Epithelial cell of proximal tubule (primary cell): ENCODE measurements at regions not wholly inside any gene's neighbourhood (a gene's known extent, or its start where the extent isn't known, plus 50 kb on each side); places are given as distances from the start of the nearest gene placed in this dataset.
"Not testable (repeated sequence)": the region's sequence is repeated elsewhere in the genome, so short reads cannot be mapped to it uniquely, and the experiment has no call there.

Experiments used
- DNase-seq: peaks from one replicate; pipeline ENCODE4 v3.0.0-alpha.2; 2011; ENCODE audit warnings: low read depth
- H3K4me3 ChIP-seq: 2 replicates; pipeline ENCODE4 v1.5.1; 2011; ENCODE audit warnings: low read depth, mild to moderate bottlenecking, low read length
- TF ChIP-seq, protein P1 (sequence below): conservative IDR thresholded peaks from 2 replicates; pipeline ENCODE4 v1.5.1; 2012; ENCODE audit warnings: low read depth, mild to moderate bottlenecking, low read length

DNA sequence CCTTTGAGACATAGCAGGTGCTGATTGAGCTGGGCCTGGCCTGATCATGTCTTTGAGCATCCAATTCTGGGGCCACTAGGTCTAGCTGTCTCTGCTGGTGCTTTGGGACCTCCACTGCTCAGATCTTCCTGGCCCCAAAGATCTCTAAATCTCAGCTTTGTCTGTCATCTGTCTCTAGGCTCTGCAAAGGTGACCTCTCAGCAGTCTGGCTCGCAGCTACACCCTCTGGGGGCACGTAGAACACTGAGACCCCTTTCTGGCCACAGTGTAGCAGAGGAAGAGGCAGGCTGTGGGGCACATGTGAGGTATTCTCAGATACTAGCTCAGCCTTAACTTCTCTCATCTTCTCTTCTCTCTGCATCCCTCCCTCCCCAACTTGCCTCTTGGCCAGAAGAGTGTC is 298.1 kb upstream of the PLGLB1 start:
- H3K4me3 ChIP-seq, DNase-seq: not testable (repeated sequence)

GRCh38 chr2:87321201-87321600 is 299.6 kb upstream of the PLGLB1 start:
- DNase-seq, H3K4me3 ChIP-seq: not testable (repeated sequence)

DNA sequence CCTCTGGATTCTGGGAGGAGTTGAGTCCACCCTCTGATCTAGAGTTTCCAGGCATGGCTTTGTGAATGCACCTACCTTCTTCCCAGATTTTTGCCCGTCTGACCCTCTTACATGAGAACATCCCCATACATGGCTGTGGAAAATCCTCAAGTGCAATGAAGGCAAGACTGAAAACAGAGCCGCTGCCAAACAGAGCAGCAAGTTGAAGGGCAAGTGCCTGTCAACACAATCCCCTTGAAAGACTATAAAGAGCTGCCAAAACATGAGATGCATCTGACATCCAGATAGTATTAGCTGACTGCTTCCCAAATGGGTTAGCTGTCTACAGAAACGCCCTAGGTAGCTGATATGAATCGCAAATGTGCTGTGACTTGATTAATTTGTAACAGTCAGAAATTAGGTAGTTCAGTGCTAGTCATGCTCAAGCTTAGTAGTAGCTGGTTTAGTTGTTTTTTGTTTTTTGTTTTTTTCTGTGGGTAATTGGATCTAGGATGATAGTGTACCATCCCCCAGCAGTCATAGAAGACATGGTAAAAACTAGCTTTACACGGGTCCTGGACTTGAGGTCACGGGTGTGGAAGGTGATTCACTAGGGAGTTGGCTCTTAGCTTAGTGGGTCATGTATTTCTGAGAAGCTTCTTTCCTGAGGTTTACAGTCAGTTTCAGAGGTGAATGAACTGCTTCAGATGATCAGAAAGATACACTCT is 302.8 kb upstream of the PLGLB1 start:
- DNase-seq, H3K4me3 ChIP-seq: not testable (repeated sequence)

- not testable (repeated sequence) for H3K4me3 ChIP-seq, DNase-seq
Measured at GRCh38 chr2:87325042-87325910, 303.6 kb upstream of the PLGLB1 start.

DNA sequence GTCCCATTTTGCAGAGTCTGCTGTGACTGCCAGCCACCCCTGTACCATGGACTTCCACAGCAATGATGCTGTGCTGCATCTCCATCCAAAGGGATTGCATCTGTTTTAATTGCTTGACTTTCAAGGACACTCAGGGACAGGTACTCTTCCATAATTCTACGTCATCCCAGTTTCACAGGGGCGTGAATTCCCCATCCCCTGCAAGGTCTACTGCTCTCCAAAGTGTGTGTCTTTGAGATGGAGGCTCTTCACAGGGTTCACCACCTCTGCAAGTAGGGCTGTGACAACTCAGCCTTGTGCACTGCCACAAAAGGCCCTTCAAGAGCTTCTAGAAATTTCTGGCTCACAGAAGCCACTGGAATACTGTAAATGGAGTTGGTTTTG is 304.3 kb upstream of the PLGLB1 start:
- DNase-seq, result not testable (repeated sequence)

GRCh38 chr2:87326754-87327153 is 305.1 kb upstream of the PLGLB1 start:
- not testable (repeated sequence) for H3K4me3 ChIP-seq, DNase-seq

More for the DNA sequence above, 304.3 kb upstream of the PLGLB1 start:
- H3K4me3 ChIP-seq, result not testable (repeated sequence)

- not testable (repeated sequence) for DNase-seq, H3K4me3 ChIP-seq
Measured at GRCh38 chr2:87327648-87328371, 306.2 kb upstream of the PLGLB1 start.

DNA sequence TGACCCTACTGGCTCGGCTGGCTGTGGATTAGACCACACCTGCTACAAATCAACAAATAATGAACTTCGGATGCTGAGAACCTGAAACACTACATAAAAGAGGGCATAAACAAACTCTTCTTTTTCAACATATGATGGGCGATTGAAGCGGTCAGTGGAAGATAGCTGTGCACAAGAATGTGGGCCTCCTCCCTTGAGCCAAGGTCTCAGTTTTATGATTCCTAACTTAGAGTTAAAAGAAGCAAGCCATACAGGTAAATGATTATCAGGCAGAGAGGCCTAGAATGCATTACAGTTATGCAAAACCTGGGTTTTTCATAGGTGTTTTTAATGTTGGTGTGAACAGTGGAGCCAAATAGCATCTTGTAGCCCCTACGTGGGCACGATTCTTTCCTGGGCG is 307.9 kb upstream of the PLGLB1 start:
- H3K4me3 ChIP-seq, DNase-seq: not testable (repeated sequence)

- DNase-seq, H3K4me3 ChIP-seq: not testable (repeated sequence)
Measured at GRCh38 chr2:87330486-87330885, 308.8 kb upstream of the PLGLB1 start.

DNA sequence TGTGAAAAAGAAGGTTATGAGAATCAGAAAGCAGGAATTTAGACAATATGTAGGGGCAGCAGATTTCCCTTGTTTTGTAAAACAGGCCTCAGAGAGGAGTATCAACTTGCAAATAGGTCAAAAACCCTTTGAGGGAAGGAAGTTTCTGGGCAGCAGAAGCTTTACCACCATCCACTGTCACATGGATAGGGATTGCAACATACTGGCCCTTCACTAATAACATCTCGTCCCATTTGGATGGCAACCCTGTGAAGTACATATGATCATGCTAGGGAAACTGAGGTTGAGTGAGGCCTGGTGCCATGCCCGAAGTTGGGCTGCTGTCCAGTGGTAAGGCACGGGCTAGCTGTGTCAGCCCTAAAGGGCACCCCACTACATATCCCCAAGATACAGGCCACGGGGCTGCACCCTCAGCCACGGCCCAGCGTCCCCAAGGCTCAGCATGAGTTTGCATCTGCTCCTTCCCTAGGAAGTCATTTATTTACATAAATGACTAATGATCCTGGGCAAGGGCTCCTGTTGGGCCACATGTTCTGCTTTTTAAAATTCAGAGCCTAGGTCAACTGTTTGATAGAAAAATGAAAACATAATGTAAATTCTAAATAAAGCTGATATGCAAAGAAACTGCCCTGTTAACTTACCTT is 310.4 kb upstream of the PLGLB1 start:
- not testable (repeated sequence) for DNase-seq, H3K4me3 ChIP-seq

GRCh38 chr2:87334888-87335287 is 313.2 kb upstream of the PLGLB1 start:
- not testable (repeated sequence) for DNase-seq, H3K4me3 ChIP-seq

- H3K4me3 ChIP-seq, result not testable (repeated sequence)
- peak; percentile 16 for DNase-seq
Measured at GRCh38 chr2:87338998-87339397, 317.4 kb upstream of the PLGLB1 start.

- TF ChIP-seq, protein P1, sequence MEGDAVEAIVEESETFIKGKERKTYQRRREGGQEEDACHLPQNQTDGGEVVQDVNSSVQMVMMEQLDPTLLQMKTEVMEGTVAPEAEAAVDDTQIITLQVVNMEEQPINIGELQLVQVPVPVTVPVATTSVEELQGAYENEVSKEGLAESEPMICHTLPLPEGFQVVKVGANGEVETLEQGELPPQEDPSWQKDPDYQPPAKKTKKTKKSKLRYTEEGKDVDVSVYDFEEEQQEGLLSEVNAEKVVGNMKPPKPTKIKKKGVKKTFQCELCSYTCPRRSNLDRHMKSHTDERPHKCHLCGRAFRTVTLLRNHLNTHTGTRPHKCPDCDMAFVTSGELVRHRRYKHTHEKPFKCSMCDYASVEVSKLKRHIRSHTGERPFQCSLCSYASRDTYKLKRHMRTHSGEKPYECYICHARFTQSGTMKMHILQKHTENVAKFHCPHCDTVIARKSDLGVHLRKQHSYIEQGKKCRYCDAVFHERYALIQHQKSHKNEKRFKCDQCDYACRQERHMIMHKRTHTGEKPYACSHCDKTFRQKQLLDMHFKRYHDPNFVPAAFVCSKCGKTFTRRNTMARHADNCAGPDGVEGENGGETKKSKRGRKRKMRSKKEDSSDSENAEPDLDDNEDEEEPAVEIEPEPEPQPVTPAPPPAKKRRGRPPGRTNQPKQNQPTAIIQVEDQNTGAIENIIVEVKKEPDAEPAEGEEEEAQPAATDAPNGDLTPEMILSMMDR, result peak; percentile 39
- H3K4me3 ChIP-seq, DNase-seq: not testable (repeated sequence)
Measured at GRCh38 chr2:87341601-87342014, 320.0 kb upstream of the PLGLB1 start.

DNA sequence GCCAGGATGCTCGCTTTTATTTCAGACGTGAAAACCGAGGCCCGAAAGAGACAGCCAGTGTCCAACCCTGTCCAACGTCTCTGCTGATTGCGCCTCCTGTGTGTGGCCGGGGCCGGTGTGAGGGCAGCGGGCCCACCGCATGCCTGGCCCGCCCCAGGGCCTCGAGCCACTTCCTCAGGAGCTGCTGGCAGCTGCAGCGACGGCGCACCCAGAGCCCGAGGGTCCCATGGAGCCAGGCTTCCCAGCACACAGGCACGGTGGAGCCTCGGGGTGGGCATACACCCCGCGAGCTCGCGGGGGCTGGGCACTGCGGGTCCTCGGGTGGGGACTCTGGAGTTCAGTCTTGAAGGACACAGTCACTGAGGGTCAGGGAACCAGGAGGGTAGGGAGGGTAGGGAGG is 320.5 kb upstream of the PLGLB1 start:
- not testable (repeated sequence) for H3K4me3 ChIP-seq, DNase-seq

- DNase-seq, result not testable (repeated sequence)
Measured at GRCh38 chr2:87343347-87343746, 321.7 kb upstream of the PLGLB1 start.

DNA sequence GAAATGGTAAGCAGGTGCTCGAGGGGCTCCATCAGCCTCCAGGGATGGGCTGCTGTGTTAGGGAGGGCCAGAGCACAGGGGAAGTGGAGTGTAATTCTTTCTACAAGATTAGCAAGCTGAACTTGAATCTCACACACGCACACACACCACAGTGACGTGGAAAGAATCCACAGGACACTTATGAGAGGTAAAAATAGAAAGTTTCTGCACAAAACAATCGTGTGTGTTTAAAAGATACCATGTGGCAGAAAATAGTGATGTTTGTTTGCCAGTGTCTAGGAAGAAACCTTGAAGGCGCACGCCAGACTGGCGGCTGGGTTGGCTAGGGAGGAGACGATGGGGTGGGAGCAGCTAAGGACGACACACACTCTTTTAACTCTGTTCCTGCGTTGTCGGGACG is 323.6 kb upstream of the PLGLB1 start:
- not testable (repeated sequence) for H3K4me3 ChIP-seq, DNase-seq

More at GRCh38 chr2:87343347-87343746, 321.7 kb upstream of the PLGLB1 start:
- not testable (repeated sequence) for H3K4me3 ChIP-seq

GRCh38 chr2:87348556-87348955 is 326.9 kb upstream of the PLGLB1 start:
- H3K4me3 ChIP-seq, DNase-seq: not testable (repeated sequence)

DNA sequence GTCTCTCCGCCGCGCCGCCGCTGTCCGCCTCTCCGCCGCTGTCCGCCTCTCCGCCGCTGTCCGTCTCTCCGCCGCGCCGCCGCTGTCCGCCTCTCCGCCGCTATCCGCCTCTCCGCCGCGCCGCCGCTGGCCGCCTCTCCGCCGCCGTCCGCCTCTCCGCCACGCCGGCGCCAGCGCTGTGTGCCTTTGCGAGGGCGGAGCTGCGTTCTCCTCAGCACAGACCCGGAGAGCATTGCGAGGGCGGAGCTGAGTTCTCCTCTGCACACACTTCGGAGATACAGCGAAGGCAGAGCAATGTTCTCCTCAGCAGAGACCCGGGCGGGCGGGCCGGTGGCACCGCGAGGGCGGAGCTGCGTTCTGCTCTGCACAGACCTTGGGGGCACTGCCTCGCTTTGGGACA is 327.4 kb upstream of the PLGLB1 start:
- DNase-seq, H3K4me3 ChIP-seq: not testable (repeated sequence)
